IMR-90 (cell line): ENCODE measurements at regions not wholly inside any gene's neighbourhood (a gene's known extent, or its start where the extent isn't known, plus 50 kb on each side); places are given as distances from the start of the nearest gene placed in this dataset.

Experiments used
- ATAC-seq: fragments of 200-7000 bp; cut with Tn5 transposase; 2 replicates; pipeline ENCODE4 v1.9.1; 2020; ENCODE audit warnings: low read depth, mild to moderate bottlenecking, moderate library complexity
- BruUV-seq: library from RNA; stranded (reverse); fragments of 400-500 nt; replicated peaks from 2 replicates; lab custom pipeline; 2021; lab: Mats Ljungman, UMichigan
- CTCF ChIA-PET: fragments of 300-600 bp; formaldehyde crosslinking; extraction: SDS; loops from one replicate; lab custom pipeline; 2021; ENCODE audit warnings: antibody characterized with exemption; lab: Yijun Ruan, JAX
- POLR2A ChIA-PET: fragments of 300-600 bp; sonication (Branson Sonifier 250); formaldehyde crosslinking; loops from one replicate; lab custom pipeline; 2022; ENCODE audit warnings: antibody characterized with exemption; ENCODE audit not compliant: unreplicated experiment; lab: Charles Lee
- DNase-seq: peaks from one replicate; pipeline ENCODE4 v3.0.0; 2013
- H2AFZ ChIP-seq: replicated peaks from 2 replicates; pipeline ENCODE3; 2013; ENCODE audit warnings: low read length, mild to moderate bottlenecking; ENCODE audit not compliant: poor library complexity
- H2AK5ac ChIP-seq: 2 replicates; pipeline ENCODE4 v1.6.1; 2013; ENCODE audit warnings: low read depth, low read length, inconsistent platforms
- H2AK9ac ChIP-seq: replicated peaks from 2 replicates; pipeline ENCODE3; 2013; ENCODE audit warnings: mild to moderate bottlenecking, low read depth, low read length, moderate library complexity; ENCODE audit not compliant: poor library complexity
- H2BK120ac ChIP-seq: 2 replicates; pipeline ENCODE4 v1.6.1; 2013; ENCODE audit warnings: low read depth, low read length, inconsistent platforms
- H2BK15ac ChIP-seq: 3 replicates; pipeline ENCODE4 v1.6.1; 2013; ENCODE audit warnings: low read depth, low read length, inconsistent platforms
- H2BK20ac ChIP-seq: 2 replicates; pipeline ENCODE4 v1.6.1; 2013; ENCODE audit warnings: low read depth, mild to moderate bottlenecking, inconsistent platforms, low read length, moderate library complexity
- H2BK5ac ChIP-seq: 2 replicates; pipeline ENCODE4 v1.6.1; 2013; ENCODE audit warnings: mild to moderate bottlenecking, low read depth, low read length, inconsistent platforms; ENCODE audit not compliant: poor library complexity, severe bottlenecking
- H3K14ac ChIP-seq: replicated peaks from 2 replicates; pipeline ENCODE4 v1.6.1; 2013; ENCODE audit warnings: low read depth, low read length, inconsistent platforms
- H3K18ac ChIP-seq: 2 replicates; pipeline ENCODE4 v1.6.1; 2013; ENCODE audit warnings: low read depth, low read length, control low read depth
- H3K23ac ChIP-seq: 2 replicates; pipeline ENCODE4 v1.6.1; 2013; ENCODE audit warnings: low read depth, low read length, inconsistent platforms
- H3K27ac ChIP-seq: 2 replicates; pipeline ENCODE4 v1.5.1; 2013; ENCODE audit warnings: mild to moderate bottlenecking, control low read depth, low read length; ENCODE audit not compliant: insufficient read depth
- H3K27me3 ChIP-seq: 2 replicates; pipeline ENCODE4 v1.6.1; 2013; ENCODE audit warnings: low read length; ENCODE audit not compliant: control insufficient read depth, insufficient read depth
- H3K36me3 ChIP-seq: 2 replicates; pipeline ENCODE4 v1.6.1; 2013; ENCODE audit warnings: low read length, mixed read lengths; ENCODE audit not compliant: control insufficient read depth, insufficient read depth
- H3K4ac ChIP-seq: 2 replicates; pipeline ENCODE4 v1.6.1; 2013; ENCODE audit warnings: low read depth, low read length, inconsistent platforms
- H3K4me1 ChIP-seq: 2 replicates; pipeline ENCODE4 v1.6.1; 2013; ENCODE audit warnings: low read length, mixed read lengths; ENCODE audit not compliant: control insufficient read depth, insufficient read depth
- H3K4me2 ChIP-seq: 2 replicates; pipeline ENCODE4 v1.6.1; 2013; ENCODE audit warnings: low read depth, mild to moderate bottlenecking, control low read depth, low read length, moderate library complexity
- H3K4me3 ChIP-seq: 2 replicates; pipeline ENCODE4 v1.5.1; 2013; ENCODE audit warnings: low read depth, mild to moderate bottlenecking, control low read depth, low read length, moderate library complexity; ENCODE audit not compliant: insufficient read depth
- H3K56ac ChIP-seq: 2 replicates; pipeline ENCODE4 v1.6.1; 2013; ENCODE audit warnings: low read length, inconsistent platforms; ENCODE audit not compliant: insufficient read depth; ENCODE audit errors: extremely low read depth
- H3K79me1 ChIP-seq, 2 experiments: 2 replicates each; pipeline ENCODE4 v1.6.1; 2013; ENCODE audit warnings: low read length in 2 of 2, inconsistent platforms in 1 of 2, low read depth in 1 of 2
- H3K9ac ChIP-seq: 2 replicates; pipeline ENCODE4 v1.6.1; 2013; ENCODE audit warnings: low read depth, low read length, control low read depth
- H3K9me1 ChIP-seq: 2 replicates; pipeline ENCODE4 v1.6.1; 2013; ENCODE audit warnings: low read length, inconsistent platforms; ENCODE audit not compliant: insufficient read depth
- H3K9me3 ChIP-seq: 2 replicates; pipeline ENCODE4 v1.6.1; 2013; ENCODE audit warnings: low read length; ENCODE audit not compliant: control insufficient read depth, insufficient read depth
- H4K20me1 ChIP-seq: 2 replicates; pipeline ENCODE4 v1.6.1; 2013; ENCODE audit warnings: low read length, inconsistent platforms; ENCODE audit not compliant: insufficient read depth
- H4K5ac ChIP-seq: 2 replicates; pipeline ENCODE4 v1.6.1; 2013; ENCODE audit warnings: mild to moderate bottlenecking, low read depth, low read length, control low read depth
- H4K8ac ChIP-seq, 2 experiments: 2 replicates each; pipeline ENCODE4 v1.6.1; 2013; ENCODE audit warnings: low read depth in 2 of 2, low read length in 2 of 2, control low read depth in 1 of 2, inconsistent platforms in 1 of 2
- H4K91ac ChIP-seq: 2 replicates; pipeline ENCODE4 v1.6.1; 2013; ENCODE audit warnings: low read depth, low read length, inconsistent platforms; ENCODE audit not compliant: insufficient read depth
- BHLHE40 ChIP-seq: fragments of 150-350 bp; IDR thresholded peaks from 2 replicates; pipeline ENCODE4 v1.6.1; 2016; ENCODE audit warnings: mild to moderate bottlenecking, low read depth, low read length
- FOS ChIP-seq: fragments of 150-350 bp; IDR thresholded peaks from 2 replicates; pipeline ENCODE4 v1.6.1; 2016; ENCODE audit warnings: low read depth, low read length
- MXI1 ChIP-seq: IDR thresholded peaks from 2 replicates; pipeline ENCODE4 v1.6.1; 2012; ENCODE audit warnings: low read depth, mild to moderate bottlenecking, low read length, moderate library complexity, borderline replicate concordance
- RAD21 ChIP-seq: IDR thresholded peaks from 2 replicates; pipeline ENCODE4 v1.6.1; 2012; ENCODE audit warnings: low read length, improper control_type of control experiment
- WGBS, 2 experiments: methylation state at CpG; one replicate each; pipeline versions ENCODE4 v1.1.5 to v1.1.7; 2013; ENCODE audit warnings: missing lambda C conversion rate in 2 of 2; ENCODE audit not compliant: insufficient read length in 1 of 2; ENCODE audit errors: extremely low coverage in 2 of 2; 5-methylcytosine and 5-hydroxymethylcytosine counted together
- dilution Hi-C: fragments of 300-500 bp; cut with HindIII; formaldehyde crosslinking; loops from one replicate; pipeline ENCODE4 v1.14.3; 2018; ENCODE audit warnings: low sequenced_read_pairs; ENCODE audit not compliant: unreplicated experiment
- in situ Hi-C: fragments of 300-500 bp; cut with MboI; formaldehyde crosslinking; loops from 3 replicates; pipeline ENCODE4 v1.14.3; 2019; ENCODE audit warnings: low sequenced_read_pairs, inconsistent platforms, mixed read lengths
- intact Hi-C: fragments of 100-400 bp; cut with micrococcal nuclease; formaldehyde crosslinking; loops from 2 replicates; pipeline ENCODE4 v1.10.0; 2022
- TF ChIP-seq, protein P1 (sequence below): fragments of 150-350 bp; IDR thresholded peaks from 2 replicates; pipeline ENCODE4 v1.6.1; 2017; ENCODE audit warnings: mild to moderate bottlenecking, antibody characterized with exemption, low read length, low read depth

DNA sequence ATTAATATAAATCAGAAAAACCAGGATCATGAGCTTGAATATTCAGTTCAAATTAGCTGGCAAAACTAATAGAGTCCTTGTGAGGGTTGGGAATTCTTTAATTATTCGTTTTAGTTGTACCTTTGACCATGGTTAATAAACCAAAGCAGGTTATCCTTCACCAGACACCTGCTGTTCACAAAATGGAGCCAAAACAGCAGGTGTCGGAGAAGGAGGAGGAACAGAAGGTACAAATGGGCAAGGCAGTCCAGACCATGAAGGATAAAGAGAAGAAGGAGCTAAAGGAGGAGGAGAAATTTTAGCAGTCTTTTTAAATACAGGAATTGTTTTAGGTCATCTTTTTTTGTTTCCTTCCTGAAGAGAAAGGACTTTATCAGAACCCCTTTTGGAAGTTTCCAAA is 106.1 kb downstream of the NHLRC3 start:
- POLR2A ChIA-PET: interaction anchor here (0.6 kb wide), 1 partner anchor 164 kb away, joined by 4 read pairs; no protein-coding TSS in a partner anchor
- Histone ChIP-seq H4K5ac (no peak overlapping the region), H2BK20ac (no peak overlapping the region), H3K4me1 (no peaks in the 10 kb centered on the region), H3K14ac (no peak overlapping the region), H3K4ac (no peak overlapping the region), H3K56ac (no peak overlapping the region), H2BK15ac (no peak overlapping the region), H3K27me3 (peaks cover 5% of the 10 kb centered on the region), H3K18ac (no peak overlapping the region), H4K20me1 (no peaks in the 10 kb centered on the region), H3K4me2 (no peak overlapping the region), H3K27ac (no peak overlapping the region), H4K8ac (no peak overlapping the region), H3K79me1 (no peaks in the 10 kb centered on the region), H2AK9ac (no peak overlapping the region), H2AK5ac (no peak overlapping the region), H4K91ac (no peak overlapping the region), H3K9me3 (no peaks in the 10 kb centered on the region), H3K36me3 (no peaks in the 10 kb centered on the region), H3K23ac (no peak overlapping the region), H2BK120ac (no peak overlapping the region), H2BK5ac (no peak overlapping the region), H3K9me1 (no peaks in the 10 kb centered on the region), H3K9ac (no peak overlapping the region), H2AFZ (no peak overlapping the region), H3K4me3 (no peak overlapping the region)
- TF ChIP-seq BHLHE40 (no peak), FOS (no peak), MXI1 (no peak), RAD21 (no peak)
- TF ChIP-seq, protein P1, sequence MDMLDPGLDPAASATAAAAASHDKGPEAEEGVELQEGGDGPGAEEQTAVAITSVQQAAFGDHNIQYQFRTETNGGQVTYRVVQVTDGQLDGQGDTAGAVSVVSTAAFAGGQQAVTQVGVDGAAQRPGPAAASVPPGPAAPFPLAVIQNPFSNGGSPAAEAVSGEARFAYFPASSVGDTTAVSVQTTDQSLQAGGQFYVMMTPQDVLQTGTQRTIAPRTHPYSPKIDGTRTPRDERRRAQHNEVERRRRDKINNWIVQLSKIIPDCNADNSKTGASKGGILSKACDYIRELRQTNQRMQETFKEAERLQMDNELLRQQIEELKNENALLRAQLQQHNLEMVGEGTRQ: no peak
- ATAC-seq (no peak), DNase-seq (no peak)
- dilution Hi-C loops (no loop called here), in situ Hi-C loops (no loop called here), intact Hi-C loops (loop anchor here (2.0 to 10.0 kb wide), 2 partner anchors 360 to 532 kb away; no protein-coding TSS in a partner anchor)
- CTCF ChIA-PET: interaction anchor here (0.6 to 4.2 kb wide), 9 partner anchors 11 to 472 kb away, joined by 3 to 38 read pairs (median 5); no protein-coding TSS in a partner anchor
- no TSS peak for BruUV-seq
- WGBS, 2 experiments: no CpG with 5 or more reads among the region's 2 CpGs
